ENCODE measurements at regions not wholly inside any gene's neighbourhood (a gene's known extent, or its start where the extent isn't known, plus 50 kb on each side); places are given as distances from the start of the nearest gene placed in this dataset.

DNA sequence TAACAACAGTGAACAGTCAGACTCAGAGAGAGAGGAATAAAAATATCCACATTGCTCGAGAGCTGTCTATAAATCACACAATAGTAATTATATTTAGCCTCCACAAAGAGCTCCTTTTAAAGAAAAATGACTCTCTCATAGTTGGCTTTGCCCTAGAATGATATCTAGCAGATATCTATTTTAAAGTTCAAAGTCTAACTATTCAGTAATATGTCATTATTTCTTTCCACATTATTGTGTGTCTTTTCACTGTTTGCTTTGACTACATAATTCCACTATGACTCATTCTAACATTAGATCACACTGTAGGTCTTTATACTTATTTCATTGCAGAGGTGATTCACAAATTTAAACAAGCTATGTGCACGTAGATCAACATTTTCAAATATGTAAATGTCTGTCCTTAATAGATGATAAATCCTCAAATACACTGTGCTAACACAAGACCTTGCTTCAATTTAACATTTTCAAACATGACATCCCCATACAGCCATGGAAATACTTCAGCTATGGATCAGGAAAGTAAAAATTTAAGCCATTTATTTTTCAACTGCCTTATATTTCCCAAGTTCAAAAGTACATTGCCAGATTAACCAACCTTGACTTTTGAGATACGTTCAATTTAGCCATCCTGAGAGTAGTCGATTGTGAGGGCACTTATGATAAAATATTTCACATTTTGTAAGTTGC lies 99.9 kb upstream of the AKR1E2 start:
- TF ChIP-seq, protein P1, sequence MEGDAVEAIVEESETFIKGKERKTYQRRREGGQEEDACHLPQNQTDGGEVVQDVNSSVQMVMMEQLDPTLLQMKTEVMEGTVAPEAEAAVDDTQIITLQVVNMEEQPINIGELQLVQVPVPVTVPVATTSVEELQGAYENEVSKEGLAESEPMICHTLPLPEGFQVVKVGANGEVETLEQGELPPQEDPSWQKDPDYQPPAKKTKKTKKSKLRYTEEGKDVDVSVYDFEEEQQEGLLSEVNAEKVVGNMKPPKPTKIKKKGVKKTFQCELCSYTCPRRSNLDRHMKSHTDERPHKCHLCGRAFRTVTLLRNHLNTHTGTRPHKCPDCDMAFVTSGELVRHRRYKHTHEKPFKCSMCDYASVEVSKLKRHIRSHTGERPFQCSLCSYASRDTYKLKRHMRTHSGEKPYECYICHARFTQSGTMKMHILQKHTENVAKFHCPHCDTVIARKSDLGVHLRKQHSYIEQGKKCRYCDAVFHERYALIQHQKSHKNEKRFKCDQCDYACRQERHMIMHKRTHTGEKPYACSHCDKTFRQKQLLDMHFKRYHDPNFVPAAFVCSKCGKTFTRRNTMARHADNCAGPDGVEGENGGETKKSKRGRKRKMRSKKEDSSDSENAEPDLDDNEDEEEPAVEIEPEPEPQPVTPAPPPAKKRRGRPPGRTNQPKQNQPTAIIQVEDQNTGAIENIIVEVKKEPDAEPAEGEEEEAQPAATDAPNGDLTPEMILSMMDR (IDR thresholded peaks at IDR 0.05; ENCODE audit: insufficient read depth, low read length, poor library complexity, severe bottlenecking), result no peak
- TF ChIP-seq EZH2phosphoT487 (conservative IDR thresholded peaks at IDR 0.05; ENCODE audit: low read length), result no peak
